GM12801 (cell line): ENCODE measurements at regions not wholly inside any gene's neighbourhood (a gene's known extent, or its start where the extent isn't known, plus 50 kb on each side); places are given as distances from the start of the nearest gene placed in this dataset.

Source experiments
- CTCF ChIP-seq: IDR thresholded peaks from one replicate; pipeline ENCODE4 v1.5.1; 2011; ENCODE audit warnings: control low read depth; ENCODE audit not compliant: insufficient read length; ENCODE audit errors: extremely low read depth

GRCh38 chr5:62127098-62127736 lies 178.8 kb upstream of the KIF2A start:
- no peak for TF ChIP-seq CTCF

GRCh38 chr5:62130107-62130506 lies 175.9 kb upstream of the KIF2A start:
- no peak for TF ChIP-seq CTCF

- TF ChIP-seq CTCF = no peak
Measured at GRCh38 chr5:62132276-62132675, 173.7 kb upstream of the KIF2A start.

- TF ChIP-seq CTCF = no peak
Measured at GRCh38 chr5:62133426-62133825, 172.6 kb upstream of the KIF2A start.

- no peak for TF ChIP-seq CTCF
Measured at GRCh38 chr5:62134811-62135210, 171.2 kb upstream of the KIF2A start.

GRCh38 chr5:62137628-62138027 lies 168.4 kb upstream of the KIF2A start:
- no peak for TF ChIP-seq CTCF

- no peak for TF ChIP-seq CTCF
Measured at GRCh38 chr5:62138607-62139006, 167.4 kb upstream of the KIF2A start.
